Trophoblast cell (in vitro differentiated cells and primary cell): ENCODE measurements at regions not wholly inside any gene's neighbourhood (a gene's known extent, or its start where the extent isn't known, plus 50 kb on each side); places are given as distances from the start of the nearest gene placed in this dataset.
"Not testable (repeated sequence)": the region's sequence is repeated elsewhere in the genome, so short reads cannot be mapped to it uniquely, and the experiment has no call there.

Source experiments
- DNase-seq, 2 donors: peaks; one replicate each; pipeline ENCODE4 v3.0.0-alpha.2; 2016
- H2AFZ ChIP-seq: 2 replicates; pipeline ENCODE4 v1.6.1; 2013; ENCODE audit warnings: low read length, moderate library complexity, mild to moderate bottlenecking; ENCODE audit not compliant: insufficient read depth, poor library complexity
- H2AK5ac ChIP-seq: 2 replicates; pipeline ENCODE4 v1.6.1; 2013; ENCODE audit warnings: mild to moderate bottlenecking, low read length
- H2BK120ac ChIP-seq: 2 replicates; pipeline ENCODE4 v1.6.1; 2013; ENCODE audit warnings: low read length, mild to moderate bottlenecking, moderate library complexity; ENCODE audit not compliant: insufficient read depth, poor library complexity
- H2BK12ac ChIP-seq: 2 replicates; pipeline ENCODE4 v1.6.1; 2013; ENCODE audit warnings: mild to moderate bottlenecking, low read length, moderate library complexity
- H2BK5ac ChIP-seq: 2 replicates; pipeline ENCODE4 v1.6.1; 2013; ENCODE audit warnings: low read length, low read depth, moderate library complexity, mild to moderate bottlenecking; ENCODE audit not compliant: poor library complexity
- H3K14ac ChIP-seq: 2 replicates; pipeline ENCODE4 v1.6.1; 2013; ENCODE audit warnings: mild to moderate bottlenecking, low read length
- H3K18ac ChIP-seq: 2 replicates; pipeline ENCODE4 v1.6.1; 2013; ENCODE audit warnings: mild to moderate bottlenecking, low read length
- H3K23ac ChIP-seq: 2 replicates; pipeline ENCODE4 v1.6.1; 2013; ENCODE audit warnings: low read length
- H3K27ac ChIP-seq: 2 replicates; pipeline ENCODE4 v1.5.1; 2013; ENCODE audit warnings: low read depth, mild to moderate bottlenecking, inconsistent platforms, low read length, moderate library complexity
- H3K27me3 ChIP-seq: 2 replicates; pipeline ENCODE4 v1.6.1; 2013; ENCODE audit warnings: inconsistent platforms, mild to moderate bottlenecking, low read length, moderate library complexity; ENCODE audit not compliant: insufficient read depth
- H3K36me3 ChIP-seq, 2 experiments: 1 replicate in 1 of 2; 2 replicates in 1 of 2; pipeline ENCODE4 v1.6.1; 2013; ENCODE audit warnings: low read length in 2 of 2, mild to moderate bottlenecking in 2 of 2, moderate library complexity in 1 of 2; ENCODE audit not compliant: insufficient read depth in 2 of 2, control insufficient read depth in 1 of 2
- H3K4ac ChIP-seq: 2 replicates; pipeline ENCODE4 v1.6.1; 2013; ENCODE audit warnings: low read depth, mild to moderate bottlenecking, low read length, moderate library complexity
- H3K4me1 ChIP-seq, 2 experiments: 1 replicate in 1 of 2; 2 replicates in 1 of 2; pipeline ENCODE4 v1.6.1; 2013; ENCODE audit warnings: low read length in 2 of 2, mild to moderate bottlenecking in 2 of 2, moderate library complexity in 1 of 2; ENCODE audit not compliant: insufficient read depth in 2 of 2, control insufficient read depth in 1 of 2
- H3K4me2 ChIP-seq: 2 replicates; pipeline ENCODE4 v1.6.1; 2013; ENCODE audit warnings: inconsistent platforms, mild to moderate bottlenecking, low read length, moderate library complexity
- H3K4me3 ChIP-seq: 2 replicates; pipeline ENCODE4 v1.5.1; 2013; ENCODE audit warnings: mild to moderate bottlenecking, low read depth, low read length, inconsistent platforms
- H3K79me1 ChIP-seq: one replicate; pipeline ENCODE4 v1.6.1; 2013; ENCODE audit warnings: low read length
- H3K79me2 ChIP-seq: 2 replicates; pipeline ENCODE4 v1.6.1; 2013; ENCODE audit warnings: low read length, mild to moderate bottlenecking; ENCODE audit not compliant: control insufficient read depth, insufficient read depth, poor library complexity
- H3K9ac ChIP-seq: 2 replicates; pipeline ENCODE4 v1.6.1; 2013; ENCODE audit warnings: mild to moderate bottlenecking, low read length
- H3K9me3 ChIP-seq: 2 replicates; pipeline ENCODE4 v1.6.1; 2013; ENCODE audit warnings: low read depth, mild to moderate bottlenecking, control low read depth, inconsistent platforms, low read length; ENCODE audit not compliant: insufficient read depth
- H4K12ac ChIP-seq: 2 replicates; pipeline ENCODE4 v1.6.1; 2013; ENCODE audit warnings: low read depth, mild to moderate bottlenecking, low read length, moderate library complexity
- H4K8ac ChIP-seq: 2 replicates; pipeline ENCODE4 v1.6.1; 2013; ENCODE audit warnings: low read depth, mild to moderate bottlenecking, low read length, moderate library complexity
- H4K91ac ChIP-seq: one replicate; pipeline ENCODE4 v1.6.1; 2013; ENCODE audit warnings: low read depth, mild to moderate bottlenecking, low read length, moderate library complexity
- WGBS: extraction: QIAGEN DNeasy Blood & Tissue Kit; methylation state at CpG from one replicate; pipeline ENCODE4 v1.1.7; 2013; ENCODE audit warnings: missing lambda C conversion rate; ENCODE audit not compliant: insufficient read length, insufficient coverage; ENCODE audit errors: extremely low coverage; 5-methylcytosine and 5-hydroxymethylcytosine counted together

- H3K36me3 ChIP-seq, H3K4me1 ChIP-seq, H3K4me2 ChIP-seq, H4K91ac ChIP-seq, H2BK12ac ChIP-seq, H3K79me2 ChIP-seq, DNase-seq, H3K79me1 ChIP-seq, H2AFZ ChIP-seq, H3K23ac ChIP-seq, H2AK5ac ChIP-seq, H3K4me3 ChIP-seq, H3K27ac ChIP-seq, H4K12ac ChIP-seq, H3K14ac ChIP-seq, H2BK5ac ChIP-seq, H3K9ac ChIP-seq, H3K27me3 ChIP-seq, H2BK120ac ChIP-seq, H4K8ac ChIP-seq, H3K4ac ChIP-seq, H3K18ac ChIP-seq: not testable (repeated sequence)
- peaks cover 19% of the 10 kb centered on the region for H3K9me3 ChIP-seq
- WGBS = 100% methylated on average over 5 of the region's 13 CpGs
Measured at GRCh38 chr18:14641121-14641520, 97.7 kb upstream of the POTEC start.

- not testable (repeated sequence) for H3K27me3 ChIP-seq, H3K79me1 ChIP-seq, H3K27ac ChIP-seq, H3K79me2 ChIP-seq, H2AK5ac ChIP-seq, H3K23ac ChIP-seq, H3K4ac ChIP-seq, H3K14ac ChIP-seq, H2BK5ac ChIP-seq, H2BK12ac ChIP-seq, H3K4me3 ChIP-seq, H3K4me1 ChIP-seq, H4K91ac ChIP-seq, H3K4me2 ChIP-seq, H4K8ac ChIP-seq, H3K18ac ChIP-seq, H2AFZ ChIP-seq, H3K9ac ChIP-seq, H4K12ac ChIP-seq, DNase-seq, H2BK120ac ChIP-seq, H3K36me3 ChIP-seq
- H3K9me3 ChIP-seq = peaks cover 15% of the 10 kb centered on the region
- no CpG with 5 or more reads among the region's 8 CpGs for WGBS
Measured at GRCh38 chr18:14643715-14644290, 100.4 kb upstream of the POTEC start.

GRCh38 chr18:14693051-14693450 is 54.9 kb upstream of the ANKRD30B start:
- no CpG with 5 or more reads among the region's 2 CpGs for WGBS

GRCh38 chr18:14693882-14694281 is 54.1 kb upstream of the ANKRD30B start:
- not testable (repeated sequence) for H3K36me3 ChIP-seq, H3K9me3 ChIP-seq, H2AFZ ChIP-seq, H2BK5ac ChIP-seq, H3K27me3 ChIP-seq, H3K18ac ChIP-seq, H3K4me1 ChIP-seq, H3K79me2 ChIP-seq, H3K4ac ChIP-seq, H3K14ac ChIP-seq, H4K12ac ChIP-seq, H3K9ac ChIP-seq, H4K91ac ChIP-seq, H3K23ac ChIP-seq, H3K79me1 ChIP-seq, H2BK12ac ChIP-seq, H2BK120ac ChIP-seq, H2AK5ac ChIP-seq, H3K4me2 ChIP-seq, H3K4me3 ChIP-seq, H3K27ac ChIP-seq, H4K8ac ChIP-seq
- no CpG with 5 or more reads among the region's 5 CpGs for WGBS
- peak; percentile 27 to 28 for DNase-seq

More at GRCh38 chr18:14693051-14693450, 54.9 kb upstream of the ANKRD30B start:
- H2BK12ac ChIP-seq, H3K4me2 ChIP-seq, H4K12ac ChIP-seq, H4K8ac ChIP-seq, H2AK5ac ChIP-seq, H3K9ac ChIP-seq, H3K4me1 ChIP-seq, H3K14ac ChIP-seq, H3K27me3 ChIP-seq, H3K27ac ChIP-seq, H3K23ac ChIP-seq, H2BK120ac ChIP-seq, H4K91ac ChIP-seq, H3K36me3 ChIP-seq, H2AFZ ChIP-seq, H3K4ac ChIP-seq, H3K79me2 ChIP-seq, H3K18ac ChIP-seq, H3K79me1 ChIP-seq, H2BK5ac ChIP-seq, H3K4me3 ChIP-seq, H3K9me3 ChIP-seq: not testable (repeated sequence)
- peak in 1 of 2 donors; percentile 3 for DNase-seq
